HPDE6-E6E7 (cell line): ENCODE measurements at regions not wholly inside any gene's neighbourhood (a gene's known extent, or its start where the extent isn't known, plus 50 kb on each side); places are given as distances from the start of the nearest gene placed in this dataset.

Experiments
- DNase-seq: peaks from one replicate; pipeline ENCODE4 v3.0.0; 2011; ENCODE audit warnings: missing footprints; ENCODE audit errors: extremely low spot score

- DNase-seq = no peak
Measured at GRCh38 chr16:85473323-85473722, 139.8 kb upstream of the GSE1 start.

- no peak for DNase-seq
Measured at GRCh38 chr16:85473909-85474620, 139.1 kb upstream of the GSE1 start.

GRCh38 chr16:85474621-85475217, 138.4 kb upstream of the GSE1 start:
- no peak for DNase-seq

- DNase-seq = no peak
Measured at GRCh38 chr16:85475233-85475632, 137.9 kb upstream of the GSE1 start.

- no peak for DNase-seq
Measured at GRCh38 chr16:85475691-85476300, 137.3 kb upstream of the GSE1 start.

- DNase-seq = no peak
Measured at GRCh38 chr16:85476389-85476788, 136.7 kb upstream of the GSE1 start.

GRCh38 chr16:85477801-85478363, 135.2 kb upstream of the GSE1 start:
- DNase-seq = no peak

GRCh38 chr16:85479972-85480726, 133.0 kb upstream of the GSE1 start:
- no peak for DNase-seq

- DNase-seq = no peak
Measured at GRCh38 chr16:85480727-85481101, 132.4 kb upstream of the GSE1 start.

GRCh38 chr16:85481206-85481605, 131.9 kb upstream of the GSE1 start:
- DNase-seq = no peak

- no peak for DNase-seq
Measured at GRCh38 chr16:85481738-85482137, 131.4 kb upstream of the GSE1 start.

- DNase-seq = no peak
Measured at GRCh38 chr16:85483424-85483823, 129.7 kb upstream of the GSE1 start.

GRCh38 chr16:85484347-85485300, 128.5 kb upstream of the GSE1 start:
- no peak for DNase-seq

- DNase-seq = no peak
Measured at GRCh38 chr16:85485379-85485778, 127.7 kb upstream of the GSE1 start.

- DNase-seq = no peak
Measured at GRCh38 chr16:85486256-85486915, 126.7 kb upstream of the GSE1 start.

GRCh38 chr16:85488414-85488813, 124.7 kb upstream of the GSE1 start:
- no peak for DNase-seq

GRCh38 chr16:85490407-85491057, 122.6 kb upstream of the GSE1 start:
- DNase-seq = no peak

- no peak for DNase-seq
Measured at GRCh38 chr16:85491058-85491771, 121.9 kb upstream of the GSE1 start.

GRCh38 chr16:85491798-85492294, 121.3 kb upstream of the GSE1 start:
- DNase-seq = no peak
